Keratinocyte (primary cell): ENCODE measurements at regions not wholly inside any gene's neighbourhood (a gene's known extent, or its start where the extent isn't known, plus 50 kb on each side); places are given as distances from the start of the nearest gene placed in this dataset.

ENCODE experiments used
- DNase-seq: peaks from one replicate; pipeline ENCODE4 v3.0.0-alpha.2; 2011; ENCODE audit warnings: low read depth, missing footprints, low spot score
- FAIRE-seq: peaks from 2 replicates; lab custom pipeline; 2011; peaks lifted over from hg19 to GRCh38; lab: Jason Lieb, UNC
- H2AFZ ChIP-seq: 2 replicates; pipeline ENCODE4 v1.6.0; 2012; ENCODE audit warnings: low read length, control low read depth, inconsistent platforms; ENCODE audit not compliant: control insufficient read depth
- H3K27ac ChIP-seq: 2 replicates; pipeline ENCODE4 v1.5.1; 2011; ENCODE audit warnings: low read length; ENCODE audit not compliant: control insufficient read depth, insufficient read depth
- H3K27me3 ChIP-seq: 3 replicates; pipeline ENCODE4 v1.6.0; 2011; ENCODE audit warnings: low read length; ENCODE audit not compliant: control insufficient read depth, insufficient read depth; ENCODE audit errors: extremely low read depth
- H3K36me3 ChIP-seq, 2 experiments: 2 replicates in 1 of 2; 3 replicates in 1 of 2; pipeline ENCODE4 v1.5.1; 2011; ENCODE audit warnings: low read length in 2 of 2, mild to moderate bottlenecking in 1 of 2; ENCODE audit not compliant: control insufficient read depth in 2 of 2, insufficient read depth in 2 of 2; ENCODE audit errors: extremely low read depth in 1 of 2
- H3K4me1 ChIP-seq: 3 replicates; pipeline ENCODE4 v1.5.1; 2011; ENCODE audit warnings: low read length; ENCODE audit not compliant: control insufficient read depth, insufficient read depth; ENCODE audit errors: extremely low read depth
- H3K4me2 ChIP-seq: 3 replicates; pipeline ENCODE4 v1.6.0; 2011; ENCODE audit warnings: low read depth, low read length; ENCODE audit not compliant: control insufficient read depth, insufficient read depth; ENCODE audit errors: extremely low read depth
- H3K4me3 ChIP-seq, 3 experiments: fragments of 200-600 bp in 1 of 3; sonication (generic) in 1 of 3; 2 replicates in 2 of 3; 3 replicates in 1 of 3; pipeline ENCODE4 v1.5.1; 2011 to 2016; ENCODE audit warnings: low read length in 3 of 3, mild to moderate bottlenecking in 3 of 3, control low read depth in 2 of 3, inconsistent platforms in 1 of 3, low read depth in 1 of 3, mixed read lengths in 1 of 3, mixed run types in 1 of 3, moderate library complexity in 1 of 3; ENCODE audit not compliant: control insufficient read depth in 2 of 3, insufficient read depth in 2 of 3; ENCODE audit errors: extremely low read depth in 1 of 3
- H3K79me2 ChIP-seq: 2 replicates; pipeline ENCODE4 v1.6.0; 2012; ENCODE audit warnings: low read length; ENCODE audit not compliant: control insufficient read depth, insufficient read depth
- H3K9ac ChIP-seq: 3 replicates; pipeline ENCODE4 v1.6.0; 2011; ENCODE audit warnings: low read length; ENCODE audit not compliant: control insufficient read depth, insufficient read depth; ENCODE audit errors: extremely low read depth
- H3K9me1 ChIP-seq: 3 replicates; pipeline ENCODE4 v1.6.0; 2011; ENCODE audit warnings: low read length; ENCODE audit not compliant: control insufficient read depth, insufficient read depth; ENCODE audit errors: extremely low read depth
- H3K9me3 ChIP-seq: 2 replicates; pipeline ENCODE4 v1.5.1; 2012; ENCODE audit warnings: low read depth, low read length; ENCODE audit not compliant: control insufficient read depth
- H4K20me1 ChIP-seq: 3 replicates; pipeline ENCODE4 v1.6.0; 2011; ENCODE audit warnings: low read length; ENCODE audit not compliant: control insufficient read depth, insufficient read depth; ENCODE audit errors: extremely low read depth
- CTCF ChIP-seq, 3 experiments: IDR thresholded peaks in 1 of 3; conservative IDR thresholded peaks in 1 of 3; optimal IDR thresholded peaks in 1 of 3; 2 replicates in 2 of 3; 3 replicates in 1 of 3; pipeline versions ENCODE3 to v1.5.1; 2011; ENCODE audit warnings: low read length in 3 of 3, mild to moderate bottlenecking in 3 of 3, moderate library complexity in 2 of 3, control low read depth in 1 of 3, inconsistent platforms in 1 of 3; ENCODE audit not compliant: insufficient read depth in 2 of 3; ENCODE audit errors: extremely low read depth in 1 of 3
- EZH2 ChIP-seq: IDR thresholded peaks from one replicate; pipeline ENCODE4 v1.6.1; 2012; ENCODE audit warnings: inconsistent platforms, mild to moderate bottlenecking, low read length, moderate library complexity
- dilution Hi-C: fragments of 300-500 bp; cut with MboI; formaldehyde crosslinking; loops from one replicate; pipeline ENCODE4 v1.7.0; 2020; ENCODE audit warnings: low sequenced_read_pairs; ENCODE audit not compliant: extremely low pct_ligation_motif_present

- Histone ChIP-seq H4K20me1 (no peaks in the 10 kb centered on the region), H3K9me3 (peaks cover 1% of the 10 kb centered on the region), H3K9me1 (no peaks in the 10 kb centered on the region), H2AFZ (no peak overlapping the region), H3K4me1 (no peaks in the 10 kb centered on the region), H3K27me3 (no peaks in the 10 kb centered on the region), H3K27ac (no peak overlapping the region), H3K36me3 (no peaks in the 10 kb centered on the region), H3K4me3 (no peak overlapping the region), H3K9ac (no peak overlapping the region), H3K79me2 (no peaks in the 10 kb centered on the region), H3K4me2 (no peak overlapping the region)
- no peak for FAIRE-seq
- TF ChIP-seq CTCF (optimal IDR thresholded peaks at IDR 0.05 in 1 of 3, IDR thresholded peaks at IDR 0.05 in 1 of 3, conservative IDR thresholded peaks at IDR 0.05 in 1 of 3; ENCODE audit: extremely low read depth in 1 of 3, insufficient read depth in 2 of 3, low read length in 3 of 3) (no peak), EZH2 (no peak)
- no peak for DNase-seq
- dilution Hi-C loops: no loop called here
Measured at GRCh38 chr1:105442901-105443300, 1613.6 kb upstream of the PRMT6 start.

GRCh38 chr1:105459759-105460158, 1596.7 kb upstream of the PRMT6 start:
- H3K27me3 ChIP-seq: no peaks in the 10 kb centered on the region
- H3K36me3 ChIP-seq: no peaks in the 10 kb centered on the region
- no peaks in the 10 kb centered on the region for H3K79me2 ChIP-seq
- H3K9ac ChIP-seq: no peak overlapping the region
- H3K4me3 ChIP-seq: no peak overlapping the region
- FAIRE-seq (no peak), DNase-seq (no peak)
- no peaks in the 10 kb centered on the region for H3K9me1 ChIP-seq
- no peaks in the 10 kb centered on the region for H3K9me3 ChIP-seq
- no peak overlapping the region for H3K4me2 ChIP-seq
- no peaks in the 10 kb centered on the region for H4K20me1 ChIP-seq
- no peaks in the 10 kb centered on the region for H3K4me1 ChIP-seq
- no peak overlapping the region for H3K27ac ChIP-seq
- TF ChIP-seq CTCF (optimal IDR thresholded peaks at IDR 0.05 in 1 of 3, IDR thresholded peaks at IDR 0.05 in 1 of 3, conservative IDR thresholded peaks at IDR 0.05 in 1 of 3; ENCODE audit: extremely low read depth in 1 of 3, insufficient read depth in 2 of 3, low read length in 3 of 3) (no peak), EZH2 (no peak)
- dilution Hi-C loops: no loop called here
- H2AFZ ChIP-seq: no peak overlapping the region
